Neural crest cell (in vitro differentiated cells): ENCODE measurements at regions not wholly inside any gene's neighbourhood (a gene's known extent, or its start where the extent isn't known, plus 50 kb on each side); places are given as distances from the start of the nearest gene placed in this dataset.

Experiments
- DNase-seq: peaks from one replicate; pipeline ENCODE4 v3.0.0; 2021; ENCODE audit warnings: low read depth, mixed read lengths, low spot score
- H3K27ac Mint-ChIP-seq: one replicate; pipeline ENCODE4 v1.8.0; 2021; ENCODE audit warnings: mild to moderate bottlenecking, mixed read lengths; ENCODE audit not compliant: unreplicated experiment
- H3K27me3 Mint-ChIP-seq: 2 replicates; pipeline ENCODE4 v1.8.0; 2021; ENCODE audit warnings: low read depth, mild to moderate bottlenecking, mixed read lengths
- H3K36me3 Mint-ChIP-seq: 2 replicates; pipeline ENCODE4 v1.8.0; 2021; ENCODE audit warnings: low read depth, mild to moderate bottlenecking, mixed read lengths
- H3K4me1 Mint-ChIP-seq: 2 replicates; pipeline ENCODE4 v1.8.0; 2021; ENCODE audit warnings: mixed read lengths
- H3K4me3 Mint-ChIP-seq: one replicate; pipeline ENCODE4 v1.8.0; 2021; ENCODE audit warnings: mild to moderate bottlenecking, mixed read lengths
- H3K9me3 Mint-ChIP-seq: 2 replicates; pipeline ENCODE4 v1.8.0; 2021; ENCODE audit warnings: mixed read lengths
- TF ChIP-seq, protein P1 (sequence below): fragments of 200-600 bp; sonication (generic); conservative IDR thresholded peaks from 2 replicates; pipeline ENCODE4 v1.5.0; 2021; ENCODE audit warnings: antibody characterized with exemption, mild to moderate bottlenecking

DNA sequence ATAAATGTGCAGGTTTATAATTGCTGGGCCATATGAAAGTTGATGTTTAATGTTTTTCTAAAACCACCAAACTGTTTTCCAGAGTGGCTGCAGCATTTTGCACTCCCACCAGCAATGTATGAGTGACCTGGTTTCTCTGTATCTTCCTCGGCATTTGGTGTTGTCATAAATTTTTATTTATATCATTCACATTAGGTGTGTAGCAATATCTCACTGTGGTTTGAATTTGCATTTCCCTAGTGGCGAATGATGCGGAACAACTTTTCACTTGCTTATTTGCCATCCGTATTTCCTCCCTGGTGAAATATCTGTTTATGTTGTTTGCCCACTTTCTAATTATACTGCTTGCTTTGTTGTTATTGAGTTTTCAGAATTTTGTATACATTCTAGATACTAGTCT, 295.7 kb upstream of the TUT7 start:
- peaks cover 4% of the 10 kb centered on the region for H3K9me3 Mint-ChIP-seq
- H3K4me1 Mint-ChIP-seq, result peaks cover 5% of the 10 kb centered on the region
- no peaks in the 10 kb centered on the region for H3K36me3 Mint-ChIP-seq
- H3K4me3 Mint-ChIP-seq, result no peak overlapping the region
- H3K27ac Mint-ChIP-seq, result no peak overlapping the region
- no peaks in the 10 kb centered on the region for H3K27me3 Mint-ChIP-seq
- no peak for DNase-seq
- TF ChIP-seq, protein P1, sequence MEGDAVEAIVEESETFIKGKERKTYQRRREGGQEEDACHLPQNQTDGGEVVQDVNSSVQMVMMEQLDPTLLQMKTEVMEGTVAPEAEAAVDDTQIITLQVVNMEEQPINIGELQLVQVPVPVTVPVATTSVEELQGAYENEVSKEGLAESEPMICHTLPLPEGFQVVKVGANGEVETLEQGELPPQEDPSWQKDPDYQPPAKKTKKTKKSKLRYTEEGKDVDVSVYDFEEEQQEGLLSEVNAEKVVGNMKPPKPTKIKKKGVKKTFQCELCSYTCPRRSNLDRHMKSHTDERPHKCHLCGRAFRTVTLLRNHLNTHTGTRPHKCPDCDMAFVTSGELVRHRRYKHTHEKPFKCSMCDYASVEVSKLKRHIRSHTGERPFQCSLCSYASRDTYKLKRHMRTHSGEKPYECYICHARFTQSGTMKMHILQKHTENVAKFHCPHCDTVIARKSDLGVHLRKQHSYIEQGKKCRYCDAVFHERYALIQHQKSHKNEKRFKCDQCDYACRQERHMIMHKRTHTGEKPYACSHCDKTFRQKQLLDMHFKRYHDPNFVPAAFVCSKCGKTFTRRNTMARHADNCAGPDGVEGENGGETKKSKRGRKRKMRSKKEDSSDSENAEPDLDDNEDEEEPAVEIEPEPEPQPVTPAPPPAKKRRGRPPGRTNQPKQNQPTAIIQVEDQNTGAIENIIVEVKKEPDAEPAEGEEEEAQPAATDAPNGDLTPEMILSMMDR, result no peak

DNA sequence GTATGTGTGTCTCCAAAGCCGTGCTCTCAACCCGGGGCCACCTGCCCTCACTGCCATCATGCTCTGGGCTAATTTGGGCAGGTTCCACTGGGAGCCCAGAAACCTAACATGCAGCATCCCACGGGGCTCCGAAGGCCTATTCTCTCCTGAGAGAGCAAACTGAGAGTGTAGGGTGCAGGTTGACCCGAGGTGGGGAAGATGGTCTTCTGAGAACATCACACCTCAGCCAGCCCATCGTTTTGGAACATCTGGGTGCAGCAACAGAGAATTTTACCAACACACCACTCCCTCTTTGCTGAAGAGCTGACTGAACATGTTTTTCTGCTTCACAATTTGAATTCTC, 294.6 kb upstream of the TUT7 start:
- H3K4me3 Mint-ChIP-seq, result no peak overlapping the region
- no peak for DNase-seq
- no peak overlapping the region for H3K27ac Mint-ChIP-seq
- peaks cover 16% of the 10 kb centered on the region for H3K4me1 Mint-ChIP-seq
- peaks cover 4% of the 10 kb centered on the region for H3K9me3 Mint-ChIP-seq
- H3K36me3 Mint-ChIP-seq, result no peaks in the 10 kb centered on the region
- TF ChIP-seq, protein P1, result no peak
- no peaks in the 10 kb centered on the region for H3K27me3 Mint-ChIP-seq

DNA sequence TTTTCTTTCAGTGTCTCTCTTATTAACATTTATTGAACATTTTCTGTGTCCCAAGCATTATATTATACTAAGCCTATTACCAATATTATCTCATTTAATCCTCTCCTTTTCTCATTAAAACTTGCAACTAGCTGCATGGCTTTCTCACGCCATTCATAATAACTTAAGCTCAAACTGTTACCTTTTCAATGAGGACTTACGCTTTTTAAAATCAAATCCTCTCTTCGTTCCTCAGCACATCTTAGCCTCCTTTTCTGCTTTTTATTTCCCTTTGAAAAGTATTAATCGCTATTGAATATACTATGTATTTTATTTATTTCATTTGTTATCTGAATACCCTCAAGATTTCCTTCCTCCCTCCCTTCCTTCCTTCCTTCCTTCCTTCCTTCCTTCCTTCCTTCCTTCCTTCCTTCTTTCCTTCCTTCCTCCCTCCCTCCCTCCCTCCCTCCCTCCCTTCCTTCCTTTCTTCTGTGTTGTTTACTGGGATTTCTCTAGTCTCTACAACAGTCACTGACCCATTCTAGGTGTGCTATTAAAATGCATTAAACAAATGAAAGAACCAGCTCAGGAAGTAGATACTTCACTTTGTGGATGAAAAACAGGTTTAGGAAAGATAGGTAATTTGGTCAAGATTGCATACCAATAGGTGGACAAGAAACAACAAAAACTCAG, 294.1 kb upstream of the TUT7 start:
- Mint-ChIP-seq H3K27ac (no peak overlapping the region), H3K4me1 (peaks cover 21% of the 10 kb centered on the region), H3K9me3 (peaks cover 4% of the 10 kb centered on the region), H3K4me3 (no peak overlapping the region), H3K36me3 (no peaks in the 10 kb centered on the region), H3K27me3 (no peaks in the 10 kb centered on the region)
- TF ChIP-seq, protein P1, result no peak
- DNase-seq, result no peak

DNA sequence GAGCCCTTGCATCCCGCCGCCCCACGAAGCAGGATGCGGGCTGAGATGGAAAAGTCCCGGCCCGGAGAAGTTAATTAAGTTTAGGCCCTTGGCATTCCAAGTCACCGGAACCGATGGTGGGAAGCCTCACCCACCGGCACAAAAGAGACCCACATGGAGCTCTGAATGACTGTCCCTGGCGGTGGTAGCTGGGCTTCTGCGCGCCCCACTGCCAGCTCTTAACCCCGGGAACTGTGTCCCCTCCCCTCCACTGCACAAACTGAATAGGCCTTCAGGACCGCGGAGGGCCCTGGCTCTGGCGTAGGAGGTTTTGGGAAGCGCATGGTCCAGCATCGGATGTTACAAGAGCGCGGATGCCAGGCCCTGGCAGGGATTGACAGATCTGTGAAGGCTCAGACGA, 291.1 kb upstream of the TUT7 start:
- H3K4me1 Mint-ChIP-seq, result peaks cover 21% of the 10 kb centered on the region
- TF ChIP-seq, protein P1, result no peak

DNA sequence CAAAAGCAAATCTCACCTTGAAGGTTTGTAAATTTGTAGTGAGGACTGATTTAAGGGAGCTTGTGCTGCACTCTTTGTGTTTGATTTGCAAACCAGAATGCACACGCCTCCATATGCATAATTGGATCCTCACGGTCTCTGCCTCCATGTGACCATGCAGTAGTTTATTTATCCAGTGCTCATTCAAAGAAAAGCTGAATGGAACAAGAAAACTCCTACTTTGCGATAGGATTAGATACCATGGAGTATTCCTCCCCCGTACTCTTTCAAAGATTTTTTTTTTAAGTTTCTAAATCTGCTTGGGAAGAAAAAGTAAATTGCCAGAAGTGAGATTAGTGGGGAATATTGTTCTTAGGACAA, 290.4 kb upstream of the TUT7 start:
- H3K4me1 Mint-ChIP-seq, result peaks cover 21% of the 10 kb centered on the region
- no peak overlapping the region for H3K27ac Mint-ChIP-seq
- TF ChIP-seq, protein P1, result no peak
- no peak for DNase-seq
- no peaks in the 10 kb centered on the region for H3K36me3 Mint-ChIP-seq
- H3K9me3 Mint-ChIP-seq, result no peaks in the 10 kb centered on the region
- no peaks in the 10 kb centered on the region for H3K27me3 Mint-ChIP-seq
- H3K4me3 Mint-ChIP-seq, result no peak overlapping the region

More for the DNA sequence above, 291.1 kb upstream of the TUT7 start:
- DNase-seq, result no peak
- no peak overlapping the region for H3K4me3 Mint-ChIP-seq
- H3K27me3 Mint-ChIP-seq, result no peaks in the 10 kb centered on the region
- H3K9me3 Mint-ChIP-seq, result no peaks in the 10 kb centered on the region
- no peak overlapping the region for H3K27ac Mint-ChIP-seq
- no peaks in the 10 kb centered on the region for H3K36me3 Mint-ChIP-seq
